Breast epithelium (tissue), 4 donors: ENCODE measurements at regions not wholly inside any gene's neighbourhood (a gene's known extent, or its start where the extent isn't known, plus 50 kb on each side); places are given as distances from the start of the nearest gene placed in this dataset.

ENCODE experiments used
- DNase-seq, 2 donors: peaks; one replicate each; pipeline ENCODE4 v3.0.0-alpha.2; 2019; ENCODE audit warnings: low spot score in 2 of 2
- H3K27ac ChIP-seq, 2 donors: fragments of 200-600 bp; sonication (generic) in 1 of 2; one replicate each; pipeline ENCODE4 v1.5.1; 2016 to 2019; ENCODE audit warnings: mild to moderate bottlenecking in 1 of 2
- H3K27me3 ChIP-seq, 2 donors: fragments of 200-600 bp; sonication (generic) in 1 of 2; one replicate each; pipeline versions ENCODE4 v1.5.1 to v1.6.0; 2017 to 2019; ENCODE audit warnings: control low read depth in 1 of 2, mild to moderate bottlenecking in 1 of 2
- H3K36me3 ChIP-seq: fragments of 200-600 bp; one replicate; pipeline ENCODE4 v1.5.1; 2019
- H3K4me1 ChIP-seq, 2 donors: fragments of 200-600 bp; sonication (generic); one replicate each; pipeline ENCODE4 v1.5.1; 2016 to 2019; ENCODE audit warnings: control low read depth in 1 of 2
- H3K4me3 ChIP-seq, 3 donors: fragments of 200-600 bp; sonication (generic); 1 replicate in 2 of 3; 2 replicates in 1 of 3; pipeline ENCODE4 v1.5.1; 2016 to 2019; ENCODE audit warnings: mild to moderate bottlenecking in 3 of 3, moderate library complexity in 2 of 3
- H3K9me3 ChIP-seq, 2 donors: fragments of 200-600 bp; sonication (generic) in 1 of 2; one replicate each; pipeline ENCODE4 v1.5.1; 2016 to 2019; ENCODE audit warnings: control low read depth in 1 of 2
- POLR2A ChIP-seq: fragments of 450-650 bp; IDR thresholded peaks from one replicate; pipeline ENCODE4 v1.6.1; 2016; ENCODE audit warnings: antibody characterized with exemption, mild to moderate bottlenecking, moderate library complexity
- POLR2AphosphoS5 ChIP-seq, 3 donors: sonication (generic); formaldehyde crosslinking; IDR thresholded peaks; one replicate each; pipeline ENCODE4 v1.6.1; 2017; ENCODE audit warnings: antibody characterized with exemption in 3 of 3
- intact Hi-C: fragments of 100-400 bp; cut with DNase I; formaldehyde crosslinking; loops from one replicate; pipeline ENCODE4 v1.15.1; 2023; ENCODE audit warnings: low total_unique reads
- TF ChIP-seq, protein P1 (sequence below), 3 donors: fragments of 450-650 bp; IDR thresholded peaks; one replicate each; pipeline ENCODE4 v1.5.1; 2016 to 2017; ENCODE audit warnings: antibody characterized with exemption in 3 of 3, mild to moderate bottlenecking in 3 of 3, moderate library complexity in 3 of 3

DNA sequence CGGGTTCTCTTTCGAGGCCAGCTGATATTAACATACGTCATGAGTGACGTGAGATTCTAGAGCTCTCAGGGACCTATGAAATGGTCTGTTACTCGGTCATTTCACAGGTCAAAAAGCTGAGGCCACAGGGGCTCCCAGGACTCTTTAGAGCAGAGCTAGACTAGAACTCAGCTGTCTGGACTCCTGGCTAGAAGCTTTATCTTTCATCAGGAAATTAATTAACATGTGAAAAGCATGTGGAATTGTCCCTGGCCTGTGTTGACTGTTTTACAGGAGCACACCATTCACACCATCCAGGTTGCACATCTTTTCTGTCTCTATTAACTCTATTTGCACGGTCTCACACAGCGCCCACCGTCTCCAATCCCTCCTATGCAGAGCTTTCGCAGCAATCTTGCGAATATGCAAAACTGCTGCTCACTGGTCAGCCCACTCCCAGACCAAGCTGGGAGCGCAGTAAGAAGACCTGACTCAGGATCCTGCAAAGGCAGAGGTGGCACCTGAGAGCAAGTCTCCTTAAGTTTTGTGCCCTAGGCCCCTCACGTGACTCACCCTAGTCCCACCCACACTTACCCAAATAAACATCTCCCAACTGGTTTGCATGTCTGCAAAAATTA lies 522.5 kb downstream of the CD83 start:
- intact Hi-C loops, result no loop called here
- DNase-seq, result no peak
- H3K27ac ChIP-seq, result no peak overlapping the region
- peaks cover 2 to 5% of the 10 kb centered on the region in 2 donors for H3K4me1 ChIP-seq
- no peaks in the 10 kb centered on the region for H3K36me3 ChIP-seq
- TF ChIP-seq POLR2A (no peak), POLR2AphosphoS5 (IDR thresholded peaks at IDR 0.05) (no peak)
- TF ChIP-seq, protein P1, sequence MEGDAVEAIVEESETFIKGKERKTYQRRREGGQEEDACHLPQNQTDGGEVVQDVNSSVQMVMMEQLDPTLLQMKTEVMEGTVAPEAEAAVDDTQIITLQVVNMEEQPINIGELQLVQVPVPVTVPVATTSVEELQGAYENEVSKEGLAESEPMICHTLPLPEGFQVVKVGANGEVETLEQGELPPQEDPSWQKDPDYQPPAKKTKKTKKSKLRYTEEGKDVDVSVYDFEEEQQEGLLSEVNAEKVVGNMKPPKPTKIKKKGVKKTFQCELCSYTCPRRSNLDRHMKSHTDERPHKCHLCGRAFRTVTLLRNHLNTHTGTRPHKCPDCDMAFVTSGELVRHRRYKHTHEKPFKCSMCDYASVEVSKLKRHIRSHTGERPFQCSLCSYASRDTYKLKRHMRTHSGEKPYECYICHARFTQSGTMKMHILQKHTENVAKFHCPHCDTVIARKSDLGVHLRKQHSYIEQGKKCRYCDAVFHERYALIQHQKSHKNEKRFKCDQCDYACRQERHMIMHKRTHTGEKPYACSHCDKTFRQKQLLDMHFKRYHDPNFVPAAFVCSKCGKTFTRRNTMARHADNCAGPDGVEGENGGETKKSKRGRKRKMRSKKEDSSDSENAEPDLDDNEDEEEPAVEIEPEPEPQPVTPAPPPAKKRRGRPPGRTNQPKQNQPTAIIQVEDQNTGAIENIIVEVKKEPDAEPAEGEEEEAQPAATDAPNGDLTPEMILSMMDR (IDR thresholded peaks at IDR 0.05), result no peak
- no peaks in the 10 kb centered on the region for H3K9me3 ChIP-seq
- no peaks in the 10 kb centered on the region for H3K27me3 ChIP-seq
- no peak overlapping the region for H3K4me3 ChIP-seq

DNA sequence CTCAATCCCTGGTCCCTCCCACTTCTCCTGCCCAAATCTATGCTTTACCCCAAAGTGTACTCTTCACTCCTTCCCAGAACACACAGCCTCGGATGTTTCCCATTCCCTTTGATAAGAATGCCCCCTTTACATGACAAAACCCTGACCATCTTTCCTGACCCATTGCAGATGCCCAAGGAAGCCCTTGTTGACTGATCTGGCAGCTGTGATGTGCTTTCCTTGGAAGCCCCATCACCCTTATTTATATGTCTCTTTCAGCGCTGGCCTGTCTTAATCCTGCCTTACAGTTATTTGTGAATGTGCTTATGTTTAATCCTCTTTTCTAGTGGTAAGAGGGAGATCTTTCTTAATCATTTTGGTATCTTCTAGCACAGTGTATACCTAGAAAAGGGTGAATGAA lies 523.1 kb downstream of the CD83 start:
- Histone ChIP-seq H3K27ac (no peak overlapping the region), H3K27me3 (no peaks in the 10 kb centered on the region), H3K4me3 (no peak overlapping the region), H3K9me3 (no peaks in the 10 kb centered on the region), H3K36me3 (no peaks in the 10 kb centered on the region), H3K4me1 (peaks cover 2 to 5% of the 10 kb centered on the region in 2 donors)
- TF ChIP-seq POLR2A (no peak), POLR2AphosphoS5 (IDR thresholded peaks at IDR 0.05) (no peak)
- TF ChIP-seq, protein P1 (IDR thresholded peaks at IDR 0.05), result no peak
- no peak for DNase-seq
- intact Hi-C loops, result no loop called here

DNA sequence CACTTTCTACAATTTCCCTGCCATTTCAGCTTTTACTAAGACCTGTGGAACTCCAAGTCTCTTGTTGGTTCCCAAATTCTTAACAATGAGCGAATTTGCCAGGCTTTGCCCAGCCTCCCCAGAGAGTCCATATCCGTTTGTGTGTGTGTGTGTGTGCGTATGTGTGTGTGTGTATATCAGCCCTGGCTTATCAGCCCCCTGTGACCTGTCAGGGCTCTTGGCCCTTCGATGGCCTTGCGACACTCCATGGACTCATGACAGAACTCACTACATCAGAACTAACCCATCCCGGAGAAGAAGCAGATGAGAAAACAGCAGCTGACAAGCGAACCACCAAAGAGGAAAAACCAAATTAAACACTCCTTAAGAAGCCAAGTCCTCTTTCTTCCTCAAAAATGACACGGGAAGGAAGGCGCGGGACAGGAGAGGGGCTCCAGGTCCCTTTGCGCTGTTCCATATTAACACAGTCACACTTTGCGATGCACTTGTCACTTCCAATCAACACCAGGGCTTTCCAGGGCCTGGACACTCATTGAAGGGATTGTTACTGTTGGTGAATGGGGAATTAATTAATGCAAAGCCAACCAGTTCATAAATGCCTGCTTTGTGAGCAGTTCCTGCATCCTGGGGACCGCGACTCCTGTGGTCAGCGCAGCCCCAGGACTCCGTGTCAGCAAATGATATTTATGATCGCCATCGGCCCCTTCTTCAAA lies 524.0 kb downstream of the CD83 start:
- TF ChIP-seq POLR2AphosphoS5 (IDR thresholded peaks at IDR 0.05) (no peak), POLR2A (no peak)
- TF ChIP-seq, protein P1 (IDR thresholded peaks at IDR 0.05), result no peak
- intact Hi-C loops, result no loop called here

DNA sequence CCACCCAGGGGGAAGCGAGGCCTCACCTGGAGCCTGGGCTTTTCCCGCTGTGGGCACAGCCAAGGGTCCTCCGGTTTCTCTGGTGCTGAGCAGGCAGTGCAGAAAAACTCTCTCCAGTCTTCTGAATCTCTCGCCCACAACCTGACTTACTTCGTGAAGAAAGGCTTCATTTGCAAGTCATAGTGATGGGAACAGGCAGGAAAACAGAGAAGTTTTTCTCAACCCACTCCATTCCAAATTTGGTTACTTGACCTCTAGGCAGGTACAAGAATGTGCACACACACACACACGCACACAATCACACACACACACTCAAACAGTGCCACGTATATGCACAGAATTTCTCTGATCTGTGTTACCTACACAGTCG lies 524.5 kb downstream of the CD83 start:
- Histone ChIP-seq H3K4me1 (peaks cover 2 to 5% of the 10 kb centered on the region in 2 donors), H3K27me3 (no peaks in the 10 kb centered on the region), H3K4me3 (no peak overlapping the region), H3K36me3 (no peaks in the 10 kb centered on the region), H3K27ac (no peak overlapping the region), H3K9me3 (no peaks in the 10 kb centered on the region)
- intact Hi-C loops, result no loop called here
- TF ChIP-seq, protein P1 (IDR thresholded peaks at IDR 0.05), result no peak
- TF ChIP-seq POLR2A (no peak), POLR2AphosphoS5 (IDR thresholded peaks at IDR 0.05) (no peak)
- no peak for DNase-seq

More for the DNA sequence above, 524.0 kb downstream of the CD83 start:
- DNase-seq, result no peak
- Histone ChIP-seq H3K4me3 (no peak overlapping the region), H3K27ac (no peak overlapping the region), H3K27me3 (no peaks in the 10 kb centered on the region), H3K9me3 (no peaks in the 10 kb centered on the region), H3K36me3 (no peaks in the 10 kb centered on the region), H3K4me1 (peaks cover 2 to 5% of the 10 kb centered on the region in 2 donors)

DNA sequence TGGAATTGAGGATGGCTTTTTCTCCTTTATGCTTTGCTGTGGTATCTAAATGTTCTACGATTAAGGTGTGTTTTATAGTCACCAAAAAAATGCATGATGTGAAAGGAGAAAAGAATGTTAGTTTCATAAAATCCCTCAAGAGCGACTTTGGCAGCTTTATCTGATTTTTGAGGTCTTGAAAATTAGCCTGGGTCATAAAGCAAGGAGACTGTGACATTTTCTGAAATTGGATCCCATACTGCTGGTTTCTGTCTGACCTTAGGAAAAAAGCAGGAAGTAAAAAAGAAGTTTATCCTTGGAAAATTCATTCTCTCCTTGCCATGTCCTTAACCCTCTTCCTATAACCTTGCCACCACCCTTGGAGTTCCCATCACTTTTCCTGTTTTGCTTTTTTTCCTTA lies 525.3 kb downstream of the CD83 start:
- no peak overlapping the region for H3K4me3 ChIP-seq
- DNase-seq, result no peak
- H3K27ac ChIP-seq, result no peak overlapping the region
- H3K27me3 ChIP-seq, result no peaks in the 10 kb centered on the region
- H3K36me3 ChIP-seq, result no peaks in the 10 kb centered on the region
- intact Hi-C loops, result no loop called here
- TF ChIP-seq, protein P1 (IDR thresholded peaks at IDR 0.05), result no peak
- no peak for TF ChIP-seq POLR2AphosphoS5 (IDR thresholded peaks at IDR 0.05)
- no peak for TF ChIP-seq POLR2A
- H3K4me1 ChIP-seq, result peaks cover 2 to 5% of the 10 kb centered on the region in 2 donors
- H3K9me3 ChIP-seq, result no peaks in the 10 kb centered on the region
